A673 (cell line): ENCODE measurements at regions not wholly inside any gene's neighbourhood (a gene's known extent, or its start where the extent isn't known, plus 50 kb on each side); places are given as distances from the start of the nearest gene placed in this dataset.

ENCODE experiments used
- EZH2 ChIP-seq: fragments of 200-600 bp; sonication (generic); IDR thresholded peaks from 2 replicates; pipeline ENCODE4 v1.6.1; 2017; ENCODE audit warnings: borderline replicate concordance, low read depth, mild to moderate bottlenecking, mixed read lengths, antibody characterized with exemption, low read length; ENCODE audit not compliant: poor library complexity, severe bottlenecking
- TF ChIP-seq, protein P1 (sequence below): fragments of 300-800, 200-600 bp; sonication (generic); conservative IDR thresholded peaks from 2 replicates; pipeline ENCODE4 v1.5.1; 2017; ENCODE audit warnings: low read depth, mild to moderate bottlenecking, antibody characterized with exemption, low read length, moderate library complexity, mixed read lengths

DNA sequence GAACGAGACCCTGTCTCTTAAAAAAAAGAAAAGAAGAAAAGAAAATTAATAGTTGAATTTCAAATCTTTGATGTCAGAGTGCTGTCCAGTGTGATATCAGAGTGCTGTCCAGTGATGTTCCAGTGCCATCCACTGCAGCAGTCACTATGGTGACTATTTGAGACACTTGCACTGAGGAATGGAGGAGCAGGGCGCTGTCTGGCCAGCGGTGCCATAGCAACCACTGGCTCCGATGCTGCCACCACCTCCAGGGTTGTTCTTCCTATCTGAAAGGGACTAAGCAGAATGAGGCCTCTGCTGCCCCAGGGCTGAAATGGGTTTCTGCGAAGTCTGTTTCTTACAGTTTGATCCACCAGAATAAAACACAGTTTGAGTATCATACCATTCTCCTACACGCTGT lies 272.9 kb downstream of the NUAK1 start:
- TF ChIP-seq EZH2: no peak
- TF ChIP-seq, protein P1, sequence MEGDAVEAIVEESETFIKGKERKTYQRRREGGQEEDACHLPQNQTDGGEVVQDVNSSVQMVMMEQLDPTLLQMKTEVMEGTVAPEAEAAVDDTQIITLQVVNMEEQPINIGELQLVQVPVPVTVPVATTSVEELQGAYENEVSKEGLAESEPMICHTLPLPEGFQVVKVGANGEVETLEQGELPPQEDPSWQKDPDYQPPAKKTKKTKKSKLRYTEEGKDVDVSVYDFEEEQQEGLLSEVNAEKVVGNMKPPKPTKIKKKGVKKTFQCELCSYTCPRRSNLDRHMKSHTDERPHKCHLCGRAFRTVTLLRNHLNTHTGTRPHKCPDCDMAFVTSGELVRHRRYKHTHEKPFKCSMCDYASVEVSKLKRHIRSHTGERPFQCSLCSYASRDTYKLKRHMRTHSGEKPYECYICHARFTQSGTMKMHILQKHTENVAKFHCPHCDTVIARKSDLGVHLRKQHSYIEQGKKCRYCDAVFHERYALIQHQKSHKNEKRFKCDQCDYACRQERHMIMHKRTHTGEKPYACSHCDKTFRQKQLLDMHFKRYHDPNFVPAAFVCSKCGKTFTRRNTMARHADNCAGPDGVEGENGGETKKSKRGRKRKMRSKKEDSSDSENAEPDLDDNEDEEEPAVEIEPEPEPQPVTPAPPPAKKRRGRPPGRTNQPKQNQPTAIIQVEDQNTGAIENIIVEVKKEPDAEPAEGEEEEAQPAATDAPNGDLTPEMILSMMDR: no peak
